A673 (cell line): ENCODE measurements at regions not wholly inside any gene's neighbourhood (a gene's known extent, or its start where the extent isn't known, plus 50 kb on each side); places are given as distances from the start of the nearest gene placed in this dataset.

Source experiments
- BruUV-seq: library from RNA; stranded (reverse); fragments of 400-500 nt; replicated peaks from 2 replicates; lab custom pipeline; 2021; lab: Mats Ljungman, UMichigan
- CTCF ChIA-PET: fragments of 300-600 bp; sonication (Branson Sonifier 250); formaldehyde crosslinking; loops from one replicate; lab custom pipeline; 2022; ENCODE audit warnings: antibody characterized with exemption; lab: Charles Lee
- POLR2A ChIA-PET: fragments of 300-600 bp; sonication (Branson Sonifier 250); formaldehyde crosslinking; loops from one replicate; lab custom pipeline; 2022; ENCODE audit warnings: antibody characterized with exemption; ENCODE audit not compliant: low non-redundant PET; lab: Charles Lee
- DNase-seq: peaks from one replicate; pipeline ENCODE4 v3.0.0-alpha.2; 2015; ENCODE audit warnings: low spot score
- H3K27ac ChIP-seq: fragments of 200-600 bp; sonication (generic); 2 replicates; pipeline ENCODE4 v1.5.1; 2016; ENCODE audit warnings: mixed run types, low read depth, mild to moderate bottlenecking, mixed read lengths, antibody characterized with exemption, low read length; ENCODE audit not compliant: poor library complexity, severe bottlenecking
- H3K27me3 ChIP-seq: fragments of 200-600 bp; sonication (generic); replicated peaks from 2 replicates; pipeline ENCODE4 v1.6.1; 2017; ENCODE audit warnings: mixed run types, low read depth, mild to moderate bottlenecking, mixed read lengths, antibody characterized with exemption, low read length; ENCODE audit not compliant: insufficient read depth, poor library complexity
- H3K36me3 ChIP-seq: fragments of 200-600 bp; sonication (generic); 2 replicates; pipeline ENCODE4 v1.6.1; 2016; ENCODE audit warnings: mixed run types, mild to moderate bottlenecking, mixed read lengths, antibody characterized with exemption, low read length; ENCODE audit not compliant: insufficient read depth, poor library complexity, severe bottlenecking
- H3K4me1 ChIP-seq: fragments of 200-600 bp; sonication (generic); 2 replicates; pipeline ENCODE4 v1.6.1; 2017; ENCODE audit warnings: mixed run types, mild to moderate bottlenecking, mixed read lengths, antibody characterized with exemption, low read length; ENCODE audit not compliant: insufficient read depth, poor library complexity, severe bottlenecking
- H3K4me3 ChIP-seq: fragments of 200-600 bp; sonication (generic); 2 replicates; pipeline ENCODE4 v1.5.1; 2016; ENCODE audit warnings: low read depth, mixed run types, mild to moderate bottlenecking, mixed read lengths, low read length; ENCODE audit not compliant: poor library complexity, severe bottlenecking
- H3K9me3 ChIP-seq: fragments of 200-600 bp; sonication (generic); 2 replicates; pipeline ENCODE4 v1.6.1; 2016; ENCODE audit warnings: mixed run types, low read depth, mild to moderate bottlenecking, mixed read lengths, antibody characterized with exemption, low read length; ENCODE audit not compliant: poor library complexity, severe bottlenecking
- EZH2 ChIP-seq: fragments of 200-600 bp; sonication (generic); IDR thresholded peaks from 2 replicates; pipeline ENCODE4 v1.6.1; 2017; ENCODE audit warnings: borderline replicate concordance, low read depth, mild to moderate bottlenecking, mixed read lengths, antibody characterized with exemption, low read length; ENCODE audit not compliant: poor library complexity, severe bottlenecking
- intact Hi-C: fragments of 100-400 bp; cut with micrococcal nuclease; formaldehyde crosslinking; loops from one replicate; pipeline ENCODE4 v1.10.0; 2022; ENCODE audit not compliant: unreplicated experiment
- TF ChIP-seq, protein P1 (sequence below): fragments of 300-800, 200-600 bp; sonication (generic); conservative IDR thresholded peaks from 2 replicates; pipeline ENCODE4 v1.5.1; 2017; ENCODE audit warnings: low read depth, mild to moderate bottlenecking, antibody characterized with exemption, low read length, moderate library complexity, mixed read lengths

DNA sequence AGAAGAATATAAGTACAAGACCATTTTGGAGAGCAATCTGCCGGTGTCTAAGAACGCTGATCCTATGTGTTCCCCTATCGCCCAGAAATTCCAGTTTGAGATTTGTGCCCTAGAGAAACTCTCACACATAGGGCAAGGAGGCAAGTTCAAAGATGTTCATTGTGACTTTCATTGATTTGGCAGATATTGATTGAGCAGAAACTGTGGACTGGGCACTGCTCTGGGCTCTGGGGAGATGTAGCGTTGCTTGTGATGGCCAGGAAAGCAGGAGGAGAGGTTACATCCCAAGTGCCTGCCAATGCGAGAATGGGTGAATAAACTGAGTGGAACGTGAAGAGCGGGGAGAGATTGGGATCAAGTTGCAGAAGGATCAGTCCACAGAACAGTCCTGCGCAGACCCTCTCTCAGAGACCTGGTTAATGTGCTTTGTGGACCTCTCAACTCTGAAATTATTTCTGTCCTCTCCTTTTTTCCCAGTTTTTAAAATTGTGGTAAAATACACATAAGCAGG lies 123.9 kb upstream of the PEG3 start:
- intact Hi-C loops, result no loop called here
- ChIA-PET CTCF (no interaction called here), POLR2A (no interaction called here)
- Histone ChIP-seq H3K4me3 (no peak overlapping the region), H3K27me3 (no peaks in the 10 kb centered on the region), H3K4me1 (peaks cover 10% of the 10 kb centered on the region), H3K36me3 (no peaks in the 10 kb centered on the region), H3K27ac (no peak overlapping the region), H3K9me3 (no peaks in the 10 kb centered on the region)
- TF ChIP-seq, protein P1, sequence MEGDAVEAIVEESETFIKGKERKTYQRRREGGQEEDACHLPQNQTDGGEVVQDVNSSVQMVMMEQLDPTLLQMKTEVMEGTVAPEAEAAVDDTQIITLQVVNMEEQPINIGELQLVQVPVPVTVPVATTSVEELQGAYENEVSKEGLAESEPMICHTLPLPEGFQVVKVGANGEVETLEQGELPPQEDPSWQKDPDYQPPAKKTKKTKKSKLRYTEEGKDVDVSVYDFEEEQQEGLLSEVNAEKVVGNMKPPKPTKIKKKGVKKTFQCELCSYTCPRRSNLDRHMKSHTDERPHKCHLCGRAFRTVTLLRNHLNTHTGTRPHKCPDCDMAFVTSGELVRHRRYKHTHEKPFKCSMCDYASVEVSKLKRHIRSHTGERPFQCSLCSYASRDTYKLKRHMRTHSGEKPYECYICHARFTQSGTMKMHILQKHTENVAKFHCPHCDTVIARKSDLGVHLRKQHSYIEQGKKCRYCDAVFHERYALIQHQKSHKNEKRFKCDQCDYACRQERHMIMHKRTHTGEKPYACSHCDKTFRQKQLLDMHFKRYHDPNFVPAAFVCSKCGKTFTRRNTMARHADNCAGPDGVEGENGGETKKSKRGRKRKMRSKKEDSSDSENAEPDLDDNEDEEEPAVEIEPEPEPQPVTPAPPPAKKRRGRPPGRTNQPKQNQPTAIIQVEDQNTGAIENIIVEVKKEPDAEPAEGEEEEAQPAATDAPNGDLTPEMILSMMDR, result no peak
- TF ChIP-seq EZH2, result no peak
- BruUV-seq, result no TSS peak
- no peak for DNase-seq

DNA sequence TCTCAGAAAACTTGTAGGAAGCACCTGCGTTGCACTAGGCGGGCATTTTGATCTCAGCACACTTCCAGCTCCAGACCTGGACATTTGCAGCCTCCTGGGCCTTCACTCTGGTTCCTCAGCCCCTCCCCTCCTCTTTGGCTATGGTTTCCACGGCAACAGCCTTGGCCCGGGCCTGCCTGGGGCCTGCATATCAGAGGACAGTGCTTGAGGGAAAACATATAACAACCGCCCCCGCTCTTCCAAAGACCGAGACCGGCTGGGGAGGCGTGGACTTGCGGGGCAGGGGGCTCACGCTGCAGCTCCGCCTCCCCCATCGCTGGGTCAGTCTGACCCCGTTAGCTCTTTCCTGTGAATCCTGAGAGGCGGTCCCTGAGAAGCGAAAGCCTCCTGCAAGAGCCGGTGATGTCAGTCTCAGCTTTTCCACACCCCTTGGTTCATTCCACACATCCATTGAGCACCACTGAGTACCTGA lies 125.7 kb upstream of the PEG3 start:
- POLR2A ChIA-PET, result no interaction called here
- TF ChIP-seq, protein P1, result no peak
- no peak for TF ChIP-seq EZH2
- BruUV-seq, result no TSS peak
- intact Hi-C loops, result no loop called here
- H3K27me3 ChIP-seq, result no peaks in the 10 kb centered on the region
- no peaks in the 10 kb centered on the region for H3K36me3 ChIP-seq
- H3K27ac ChIP-seq, result peak overlapping the region; percentile 94
- DNase-seq, result peak; percentile 29
- no peak overlapping the region for H3K4me3 ChIP-seq
- no peaks in the 10 kb centered on the region for H3K9me3 ChIP-seq
- CTCF ChIA-PET, result no interaction called here
- peaks cover 19% of the 10 kb centered on the region for H3K4me1 ChIP-seq

DNA sequence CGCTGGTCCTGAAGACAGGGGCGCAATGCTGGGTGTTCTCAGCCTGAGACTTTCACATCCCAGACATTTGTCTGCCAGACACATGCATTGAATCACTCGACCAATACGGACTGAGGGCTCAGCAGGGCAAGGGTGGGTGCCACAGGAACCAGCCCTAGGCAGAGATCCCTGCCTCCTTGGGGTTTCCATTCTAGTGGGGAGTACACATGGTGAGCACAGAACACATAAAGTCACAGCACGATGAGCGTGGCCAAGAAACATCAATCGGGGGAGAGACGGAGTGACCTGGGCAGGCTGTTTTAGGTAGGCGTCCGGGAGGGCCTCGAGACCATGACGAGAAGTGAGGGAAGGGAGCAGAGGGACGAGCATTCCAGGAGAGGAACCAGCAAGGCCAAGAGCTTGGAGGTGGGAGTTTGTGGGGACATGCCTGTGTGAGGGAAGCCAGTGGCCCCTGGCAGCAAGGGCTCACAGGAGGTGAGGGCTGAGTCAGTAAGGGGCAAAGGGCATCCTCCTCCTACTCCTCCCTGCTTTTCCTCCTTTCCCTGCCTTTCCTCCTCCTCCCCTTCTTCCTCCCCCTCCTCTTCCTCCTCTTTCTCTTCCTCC lies 126.3 kb upstream of the PEG3 start:
- ChIA-PET CTCF (no interaction called here), POLR2A (no interaction called here)
- Histone ChIP-seq H3K27ac (peak overlapping the region; percentile 94), H3K27me3 (no peaks in the 10 kb centered on the region), H3K4me3 (no peak overlapping the region), H3K9me3 (no peaks in the 10 kb centered on the region), H3K36me3 (no peaks in the 10 kb centered on the region), H3K4me1 (peaks cover 19% of the 10 kb centered on the region)
- TF ChIP-seq EZH2, result no peak
- TF ChIP-seq, protein P1, result no peak
- no peak for DNase-seq
- intact Hi-C loops, result no loop called here
- BruUV-seq, result no TSS peak
